ENCODE measurements at regions not wholly inside any gene's neighbourhood (a gene's known extent, or its start where the extent isn't known, plus 50 kb on each side); places are given as distances from the start of the nearest gene placed in this dataset.

- no peak for TF ChIP-seq CTCF (IDR thresholded peaks at IDR 0.05; ENCODE audit: low read depth, low read length)
- TF ChIP-seq POLR2A (IDR thresholded peaks at IDR 0.05; ENCODE audit: extremely low read depth, insufficient read length) = no peak
- TF ChIP-seq MAX (IDR thresholded peaks at IDR 0.05; ENCODE audit: low read depth, low read length) = no peak
- no peak for TF ChIP-seq MYC (IDR thresholded peaks at IDR 0.05; ENCODE audit: low read depth, low read length)
Measured at GRCh38 chr12:125208942-125209341, 143.7 kb downstream of the AACS start.
